ENCODE measurements at regions not wholly inside any gene's neighbourhood (a gene's known extent, or its start where the extent isn't known, plus 50 kb on each side); places are given as distances from the start of the nearest gene placed in this dataset.

GRCh38 chr15:35139822-35140221, 54.7 kb upstream of the NANOGP8 start:
- DNase-seq (ENCODE audit: extremely low spot score) = no peak
- ChIA-PET CTCF (no interaction called here), POLR2A (no interaction called here)
- TF ChIP-seq CTBP1 (IDR thresholded peaks at IDR 0.05; ENCODE audit: borderline replicate concordance) (no peak), PKNOX1 (IDR thresholded peaks at IDR 0.05) (no peak), SP1 (IDR thresholded peaks at IDR 0.05) (no peak), NFRKB (IDR thresholded peaks at IDR 0.05) (no peak), BHLHE40 (IDR thresholded peaks at IDR 0.05; ENCODE audit: borderline replicate concordance) (no peak), FOXA1 (IDR thresholded peaks at IDR 0.05) (no peak), HDGF (IDR thresholded peaks at IDR 0.05; ENCODE audit: borderline replicate concordance) (no peak), FOXK2 (IDR thresholded peaks at IDR 0.05) (no peak), LEF1 (IDR thresholded peaks at IDR 0.05; ENCODE audit: borderline replicate concordance) (no peak), ELF4 (IDR thresholded peaks at IDR 0.05) (no peak), ZNF384 (IDR thresholded peaks at IDR 0.05) (no peak), L3MBTL2 (conservative IDR thresholded peaks at IDR 0.05) (no peak)

GRCh38 chr15:35137190-35137574, 52.1 kb upstream of the NANOGP8 start:
- CTCF ChIA-PET = interaction anchor here (0.7 kb wide), 1 partner anchor 844 kb away, joined by 3 read pairs; no protein-coding TSS in a partner anchor

GRCh38 chr15:35136321-35137189, 51.5 kb upstream of the NANOGP8 start:
- TF ChIP-seq ARNT (IDR thresholded peaks at IDR 0.05) (no peak), BHLHE40 (IDR thresholded peaks at IDR 0.05; ENCODE audit: borderline replicate concordance) (no peak), TARDBP (IDR thresholded peaks at IDR 0.05) (no peak), NFRKB (IDR thresholded peaks at IDR 0.05) (no peak), HDGF (IDR thresholded peaks at IDR 0.05; ENCODE audit: borderline replicate concordance) (no peak), SUZ12 (IDR thresholded peaks at IDR 0.05) (no peak), FOXA1 (IDR thresholded peaks at IDR 0.05) (no peak), PKNOX1 (IDR thresholded peaks at IDR 0.05) (no peak), SP1 (IDR thresholded peaks at IDR 0.05) (no peak), LEF1 (IDR thresholded peaks at IDR 0.05; ENCODE audit: borderline replicate concordance) (no peak), L3MBTL2 (conservative IDR thresholded peaks at IDR 0.05) (no peak), FOXM1 (IDR thresholded peaks at IDR 0.05; ENCODE audit: borderline replicate concordance) (no peak), CTBP1 (IDR thresholded peaks at IDR 0.05; ENCODE audit: borderline replicate concordance) (no peak), ZNF384 (IDR thresholded peaks at IDR 0.05) (no peak), ELF4 (IDR thresholded peaks at IDR 0.05) (no peak), FOXK2 (IDR thresholded peaks at IDR 0.05) (no peak)
- ChIA-PET CTCF (no interaction called here), POLR2A (no interaction called here)
- no peak for DNase-seq (ENCODE audit: extremely low spot score)

More at GRCh38 chr15:35137190-35137574, 52.1 kb upstream of the NANOGP8 start:
- TF ChIP-seq HDGF (IDR thresholded peaks at IDR 0.05; ENCODE audit: borderline replicate concordance) (no peak), L3MBTL2 (conservative IDR thresholded peaks at IDR 0.05) (no peak), ZNF384 (IDR thresholded peaks at IDR 0.05) (no peak)
- DNase-seq (ENCODE audit: extremely low spot score) = no peak
- POLR2A ChIA-PET = no interaction called here

Measured in HEK293T (cell line).